Kidney (tissue), 13 donors: ENCODE measurements at regions not wholly inside any gene's neighbourhood (a gene's known extent, or its start where the extent isn't known, plus 50 kb on each side); places are given as distances from the start of the nearest gene placed in this dataset.

ENCODE experiments used
- DNase-seq, 5 donors: peaks; one replicate each; pipeline ENCODE4 v3.0.0-alpha.2; 2013 to 2020
- FAIRE-seq: peaks from 2 replicates; lab custom pipeline; 2012; peaks lifted over from hg19 to GRCh38; lab: Jason Lieb, UNC
- H3K27ac ChIP-seq, 2 donors: one replicate each; pipeline ENCODE4 v1.7.0; 2013; ENCODE audit warnings: low read depth in 2 of 2, low read length in 2 of 2, inconsistent platforms in 1 of 2
- H3K27me3 ChIP-seq: one replicate; pipeline ENCODE4 v1.7.1; 2013; ENCODE audit warnings: low read length, inconsistent platforms; ENCODE audit not compliant: control insufficient read depth, insufficient read depth
- H3K36me3 ChIP-seq, 3 donors: one replicate each; pipeline versions ENCODE4 v1.7.0 to v1.7.1; 2013; ENCODE audit warnings: low read length in 3 of 3, control low read depth in 1 of 3, inconsistent platforms in 1 of 3; ENCODE audit not compliant: insufficient read depth in 3 of 3, control insufficient read depth in 2 of 3
- H3K4me1 ChIP-seq, 3 donors: one replicate each; pipeline versions ENCODE4 v1.7.0 to v1.7.1; 2013; ENCODE audit warnings: low read length in 3 of 3, inconsistent platforms in 1 of 3, low read depth in 1 of 3; ENCODE audit not compliant: control insufficient read depth in 2 of 3, insufficient read depth in 2 of 3
- H3K4me3 ChIP-seq, 3 donors: one replicate each; pipeline versions ENCODE4 v1.7.0 to v1.8.1; 2013; ENCODE audit warnings: low read length in 3 of 3, control low read depth in 1 of 3, inconsistent platforms in 1 of 3
- H3K9ac ChIP-seq, 3 donors: one replicate each; pipeline versions ENCODE4 v1.7.0 to v1.7.1; 2013; ENCODE audit warnings: low read length in 3 of 3, control low read depth in 1 of 3, inconsistent platforms in 1 of 3
- H3K9me3 ChIP-seq, 3 donors: one replicate each; pipeline versions ENCODE4 v1.7.0 to v1.7.1; 2013; ENCODE audit warnings: low read length in 3 of 3, control low read depth in 1 of 3, inconsistent platforms in 1 of 3; ENCODE audit not compliant: control insufficient read depth in 2 of 3, insufficient read depth in 1 of 3
- CTCF ChIP-seq: IDR thresholded peaks from 3 replicates; pipeline ENCODE4 v1.5.1; 2012; ENCODE audit warnings: mild to moderate bottlenecking, moderate library complexity, borderline replicate concordance; ENCODE audit not compliant: insufficient read depth; ENCODE audit errors: extremely low read depth
- intact Hi-C: fragments of 100-400 bp; cut with DNase I; formaldehyde crosslinking; loops from one replicate; pipeline ENCODE4 v1.11.1; 2022
- donor health status: control.
- donor health status: control.
- donor health status: control.
- donor health status: control.
- donor health status: control.
- donor health status: DM: yes; HTN: yes; CAD: no.
- donor health status: Normal renal cell carcinoma (clear cell type).

GRCh38 chr5:174610968-174611367 lies 113.4 kb upstream of the MSX2 start:
- Histone ChIP-seq H3K4me1 (no peaks in the 10 kb centered on the region), H3K27me3 (no peaks in the 10 kb centered on the region), H3K9ac (no peak overlapping the region), H3K36me3 (no peaks in the 10 kb centered on the region), H3K9me3 (peaks cover 0 to 5% (median 0%) of the 10 kb centered on the region in 3 donors), H3K4me3 (no peak overlapping the region), H3K27ac (no peak overlapping the region)
- DNase-seq (no peak), FAIRE-seq (no peak)
- TF ChIP-seq CTCF, result no peak
- intact Hi-C loops, result no loop called here

- no peak for FAIRE-seq
- TF ChIP-seq CTCF, result no peak
- intact Hi-C loops, result no loop called here
Measured at GRCh38 chr5:174612686-174613085, 111.7 kb upstream of the MSX2 start.

DNA sequence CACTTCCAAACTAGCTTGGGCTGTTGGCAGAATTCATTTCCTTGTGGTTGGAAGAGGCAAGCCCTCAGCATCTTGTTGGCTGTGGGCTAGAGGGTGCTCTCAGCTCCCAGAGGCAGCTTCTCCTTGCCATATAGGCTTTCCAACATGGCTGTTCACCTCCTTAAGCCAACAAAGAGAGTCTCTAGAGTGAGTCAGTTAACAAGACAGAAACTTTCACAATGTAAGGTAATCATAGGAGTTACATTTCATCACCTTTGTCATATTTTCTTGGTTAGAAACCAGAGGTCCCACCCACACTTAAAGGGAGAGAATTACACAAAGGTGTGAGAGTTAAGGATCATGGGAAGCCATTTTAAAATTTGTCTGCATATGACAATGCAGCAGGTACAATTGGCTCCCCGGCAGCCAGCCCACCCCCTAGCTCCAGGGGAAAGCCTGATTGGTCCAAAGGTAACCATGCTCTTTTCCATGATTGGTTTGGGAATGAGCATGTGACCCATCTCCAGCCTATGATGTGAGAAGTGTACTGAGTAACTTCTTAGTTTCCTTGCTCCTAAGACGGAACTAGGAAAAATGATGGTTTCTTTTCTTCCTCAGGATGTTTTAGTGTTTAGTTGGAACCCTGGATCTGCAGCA lies 109.8 kb upstream of the MSX2 start:
- Histone ChIP-seq H3K27me3 (no peaks in the 10 kb centered on the region), H3K9ac (no peak overlapping the region), H3K36me3 (no peaks in the 10 kb centered on the region), H3K9me3 (peaks cover 0 to 5% (median 0%) of the 10 kb centered on the region in 3 donors), H3K4me1 (no peaks in the 10 kb centered on the region), H3K27ac (no peak overlapping the region), H3K4me3 (no peak overlapping the region)
- TF ChIP-seq CTCF, result no peak
- intact Hi-C loops, result no loop called here
- no peak for FAIRE-seq
- DNase-seq, result no peak

More at GRCh38 chr5:174612686-174613085, 111.7 kb upstream of the MSX2 start:
- no peak overlapping the region for H3K27ac ChIP-seq
- H3K9ac ChIP-seq, result no peak overlapping the region
- H3K4me3 ChIP-seq, result no peak overlapping the region
- no peaks in the 10 kb centered on the region for H3K27me3 ChIP-seq
- H3K36me3 ChIP-seq, result no peaks in the 10 kb centered on the region
- H3K4me1 ChIP-seq, result no peaks in the 10 kb centered on the region
- peaks cover 0 to 5% (median 0%) of the 10 kb centered on the region in 3 donors for H3K9me3 ChIP-seq
- no peak for DNase-seq

GRCh38 chr5:174616036-174616435 lies 108.3 kb upstream of the MSX2 start:
- TF ChIP-seq CTCF, result no peak
- no peak for DNase-seq
- H3K9me3 ChIP-seq, result peaks cover 0 to 5% (median 0%) of the 10 kb centered on the region in 3 donors
- no peak overlapping the region for H3K4me3 ChIP-seq
- no peak for FAIRE-seq
- intact Hi-C loops, result no loop called here
- no peak overlapping the region for H3K27ac ChIP-seq
- H3K27me3 ChIP-seq, result no peaks in the 10 kb centered on the region
- H3K9ac ChIP-seq, result no peak overlapping the region
- H3K36me3 ChIP-seq, result no peaks in the 10 kb centered on the region
- no peaks in the 10 kb centered on the region for H3K4me1 ChIP-seq
